Lung microvascular endothelial cell (primary cell): ENCODE measurements at regions not wholly inside any gene's neighbourhood (a gene's known extent, or its start where the extent isn't known, plus 50 kb on each side); places are given as distances from the start of the nearest gene placed in this dataset.

ENCODE experiments used
- DNase-seq, 2 donors: peaks; one replicate each; pipeline versions ENCODE4 v3.0.0 to v3.0.0-alpha.2; 2010; ENCODE audit warnings: low read depth in 2 of 2

DNA sequence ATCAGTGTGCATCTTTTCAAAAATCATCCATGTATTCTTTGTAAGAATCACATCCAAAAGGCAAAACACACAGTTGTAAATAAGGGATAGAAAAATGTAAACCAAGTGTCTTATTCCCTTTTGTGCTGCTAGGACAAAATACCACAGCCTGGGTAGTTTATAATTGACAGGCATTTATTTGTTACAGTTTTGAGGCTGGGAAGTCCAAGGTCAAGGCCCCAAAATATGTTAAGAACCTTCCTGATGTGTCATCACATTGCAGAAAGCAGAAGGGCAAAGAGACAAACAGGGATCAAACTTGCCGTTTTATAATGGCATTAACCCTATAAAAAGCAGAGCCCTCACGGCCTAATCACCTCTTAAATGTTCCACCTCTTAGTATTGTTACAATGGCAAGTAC is 364.8 kb downstream of the MED10 start:
- DNase-seq = no peak

DNA sequence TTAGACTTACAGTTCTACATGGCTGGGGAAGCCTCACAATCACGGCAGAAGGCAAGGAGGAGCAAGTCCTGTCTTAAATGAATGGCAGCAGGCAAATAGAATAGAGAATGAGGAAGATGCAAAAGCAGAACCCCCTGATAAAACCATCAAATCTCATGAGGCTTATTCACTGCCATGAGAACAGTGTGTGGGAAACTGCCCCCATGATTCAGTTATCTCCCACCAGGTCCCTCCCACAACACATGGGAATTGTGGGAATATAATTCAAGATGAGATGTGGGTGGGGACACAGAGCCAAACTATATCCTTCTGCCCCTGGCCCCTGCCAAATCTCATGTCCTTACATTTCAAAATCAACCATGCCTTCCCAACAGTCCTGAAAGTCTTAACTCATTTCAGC is 367.1 kb downstream of the MED10 start:
- DNase-seq = no peak

DNA sequence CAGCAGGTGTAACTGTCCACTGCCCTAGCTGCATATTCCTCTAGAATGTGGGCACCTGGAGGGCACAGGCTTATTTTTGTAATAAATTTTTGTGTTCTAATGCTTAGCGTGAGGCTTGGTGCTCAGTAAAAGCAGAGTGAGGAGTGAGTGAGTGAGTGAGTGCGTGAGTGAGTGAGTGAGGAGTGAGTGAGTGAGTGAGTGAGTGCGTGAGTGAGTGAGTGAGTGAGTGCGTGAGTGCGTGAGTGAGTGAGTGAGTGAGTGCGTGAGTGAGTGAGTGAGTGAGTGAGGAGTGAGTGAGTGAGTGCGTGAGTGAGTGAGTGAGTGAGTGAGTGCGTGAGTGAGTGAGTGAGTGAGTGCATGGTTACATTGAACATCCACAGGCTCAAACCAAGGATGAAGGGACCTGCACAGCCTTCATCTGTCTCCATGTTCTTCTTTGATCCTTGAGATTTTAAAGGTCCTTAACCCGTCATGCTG is 371.5 kb downstream of the MED10 start:
- DNase-seq = no peak

DNA sequence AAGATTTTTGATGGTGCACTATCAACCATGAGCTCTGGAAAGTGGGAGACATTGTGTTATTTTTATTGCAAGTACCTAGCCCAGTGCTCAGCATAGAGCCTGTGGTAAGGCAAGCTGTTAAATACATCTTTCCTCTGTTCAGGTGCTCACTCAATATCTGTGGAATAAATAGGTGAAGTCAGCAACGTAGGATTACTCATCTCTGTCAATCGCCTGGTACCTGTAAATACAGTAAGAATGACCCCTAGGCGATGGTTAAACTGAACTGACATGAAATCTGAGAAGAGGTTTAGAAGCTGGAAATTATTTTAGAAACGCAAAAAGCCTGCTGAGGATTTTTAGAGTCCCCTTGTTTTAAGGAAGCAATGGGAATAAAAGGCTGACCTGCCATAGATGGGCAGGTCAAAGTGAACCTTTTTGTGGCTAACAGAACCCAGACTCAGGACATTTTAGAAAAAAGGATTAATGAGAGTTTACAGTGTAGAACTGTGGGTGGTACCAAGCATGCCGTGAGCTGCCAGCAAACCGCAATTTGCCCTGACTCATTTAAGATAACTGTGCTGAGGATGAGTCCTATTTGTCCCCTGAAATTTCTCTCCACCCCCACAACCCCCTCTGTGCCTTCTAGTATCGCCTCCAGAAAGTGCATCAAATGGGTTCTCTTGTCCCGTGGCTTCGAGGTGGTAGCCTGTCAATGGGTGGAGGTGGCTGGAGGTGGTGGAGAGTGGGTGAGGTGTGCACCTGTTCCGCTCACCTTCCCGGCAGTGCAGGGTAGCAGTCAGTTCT is 375.1 kb downstream of the MED10 start:
- DNase-seq = no peak

DNA sequence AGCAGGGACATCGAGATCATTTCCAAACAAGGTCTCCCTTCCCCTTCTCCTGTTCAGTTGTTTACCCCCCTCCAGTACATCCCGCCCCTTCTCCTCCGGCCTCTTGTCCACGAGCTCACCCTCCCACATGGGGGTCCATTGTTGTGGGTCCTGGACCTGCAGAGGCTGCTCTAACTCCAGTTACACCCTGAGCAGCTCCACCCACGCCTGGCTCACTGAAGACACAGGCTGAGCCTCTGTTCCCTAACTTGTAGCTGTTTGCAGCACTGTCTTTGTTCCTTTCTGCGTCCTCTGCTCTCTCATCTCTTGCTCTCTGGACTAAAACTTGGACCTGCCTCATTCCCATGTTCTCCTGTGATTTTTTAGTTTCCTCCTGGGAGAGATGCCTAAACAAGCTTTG is 377.5 kb downstream of the MED10 start:
- DNase-seq = no peak

DNA sequence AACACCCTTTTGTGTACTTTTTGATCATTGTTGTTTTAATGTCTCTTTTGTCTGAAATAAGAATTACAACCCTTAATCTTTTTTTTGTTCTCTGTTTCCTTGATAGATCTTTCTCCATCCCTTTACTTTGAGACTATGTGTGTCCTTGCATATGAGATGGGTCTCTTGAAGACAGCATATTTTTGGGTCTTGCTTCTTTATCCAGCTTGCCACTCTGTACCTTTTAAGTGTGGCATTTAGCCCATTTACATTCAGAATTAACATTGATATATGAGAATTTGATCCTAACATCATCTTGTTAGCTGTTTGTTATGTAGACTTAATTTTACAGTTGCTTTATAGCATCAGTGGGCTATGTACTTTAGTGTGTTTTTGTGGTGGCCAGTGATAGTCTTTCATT is 382.5 kb downstream of the MED10 start:
- DNase-seq = no peak

DNA sequence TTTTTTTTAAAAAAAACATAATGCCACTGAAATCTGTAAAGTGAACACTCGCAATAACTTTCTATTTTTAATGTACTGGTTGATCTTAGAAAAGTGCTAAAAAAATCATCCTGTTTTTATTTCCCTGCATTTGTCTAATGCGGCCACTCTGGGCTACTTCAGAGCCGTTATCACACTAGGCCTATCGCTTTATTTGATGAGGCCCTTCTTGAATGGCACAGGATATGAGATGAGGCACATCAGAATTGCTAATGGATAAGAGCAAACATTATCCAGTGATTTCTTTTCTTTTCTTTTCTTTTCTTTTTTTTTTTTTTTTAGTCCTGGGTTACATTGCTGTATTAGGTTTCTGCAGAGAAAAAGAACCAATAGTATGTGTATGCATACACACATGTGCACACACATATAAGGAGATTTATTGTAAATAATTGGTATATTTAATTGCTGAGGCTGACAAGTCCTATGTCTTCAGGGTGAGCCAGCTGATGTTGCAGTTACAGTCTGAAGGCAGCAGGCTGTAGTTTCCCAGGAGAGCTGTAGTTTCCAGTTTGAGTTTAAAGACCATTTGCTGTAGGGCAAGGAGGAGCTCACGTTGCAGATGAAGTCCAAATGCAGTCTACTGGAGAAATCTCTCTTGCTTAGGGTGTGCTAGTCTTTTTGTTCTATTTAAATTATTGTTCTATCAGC is 391.7 kb downstream of the MED10 start:
- DNase-seq = no peak

DNA sequence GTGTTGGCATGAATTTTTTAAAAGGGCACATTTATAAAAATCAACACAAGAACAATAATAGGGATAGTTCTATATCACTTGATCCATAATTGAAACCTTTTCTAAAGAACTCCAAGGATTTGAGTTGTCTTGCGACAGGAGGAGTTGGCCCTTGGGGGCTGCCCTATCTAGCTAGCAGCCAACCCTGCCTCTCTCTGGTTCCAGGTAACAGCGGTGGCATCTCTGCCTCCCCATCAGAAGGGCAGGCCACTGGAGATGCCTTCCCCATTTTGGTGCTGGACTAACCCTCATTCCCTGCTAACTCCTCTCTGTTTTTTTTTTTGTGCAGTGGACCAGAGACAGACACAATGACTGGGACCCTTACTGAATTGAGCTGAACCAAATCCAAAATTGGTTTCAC is 393.0 kb downstream of the MED10 start:
- no peak for DNase-seq

DNA sequence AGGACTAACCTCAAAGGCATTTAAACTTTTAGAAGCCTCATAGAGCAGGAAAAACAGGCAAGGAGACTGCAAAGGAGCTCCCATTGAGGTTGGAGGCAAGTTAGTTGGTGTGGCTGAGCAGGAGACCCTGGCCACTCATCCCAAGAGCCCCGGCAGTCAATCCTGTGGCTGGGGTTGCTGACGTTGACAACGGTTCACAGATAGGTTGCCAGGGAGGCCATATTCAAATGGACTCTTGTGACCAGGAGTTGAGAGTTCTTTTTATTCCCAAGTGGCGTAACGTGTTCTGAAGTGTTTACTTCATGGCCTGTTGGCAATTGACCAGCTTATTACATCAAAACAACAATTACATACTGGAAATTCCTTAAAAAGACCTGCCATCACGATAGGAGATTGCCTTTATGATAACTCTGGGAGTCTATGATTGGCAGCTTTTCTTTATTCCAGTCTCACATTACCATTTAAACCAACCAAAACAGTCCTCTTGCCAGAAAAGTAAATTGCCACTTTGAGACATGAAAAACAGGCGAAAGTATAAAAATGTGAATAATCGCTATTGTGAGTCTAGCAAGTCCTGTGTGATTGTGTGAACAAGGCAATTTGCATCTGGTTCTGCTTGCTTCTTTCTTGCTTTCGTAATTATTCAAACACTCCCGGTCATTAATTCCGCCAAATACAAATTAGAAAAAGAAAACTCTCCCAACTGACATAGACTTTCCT is 394.9 kb downstream of the MED10 start:
- DNase-seq = no peak

DNA sequence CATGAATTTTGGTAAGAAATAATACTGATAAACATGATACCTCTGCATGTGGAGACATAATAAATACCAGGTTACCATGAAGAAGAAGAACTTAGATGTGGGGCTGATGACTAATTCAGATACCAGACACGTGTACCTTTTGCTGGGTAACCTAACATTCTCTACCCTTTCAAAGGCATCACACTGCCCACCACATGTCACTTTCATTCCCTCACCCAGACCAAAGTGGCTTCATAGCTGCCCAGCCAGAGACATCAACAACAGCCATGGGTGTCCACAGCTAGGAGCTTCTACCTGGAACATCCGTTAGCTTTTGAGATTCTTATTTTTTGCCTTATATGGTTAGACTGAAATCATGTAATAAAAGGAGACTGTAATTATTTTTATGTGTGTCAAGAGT is 396.8 kb downstream of the MED10 start:
- DNase-seq = no peak

DNA sequence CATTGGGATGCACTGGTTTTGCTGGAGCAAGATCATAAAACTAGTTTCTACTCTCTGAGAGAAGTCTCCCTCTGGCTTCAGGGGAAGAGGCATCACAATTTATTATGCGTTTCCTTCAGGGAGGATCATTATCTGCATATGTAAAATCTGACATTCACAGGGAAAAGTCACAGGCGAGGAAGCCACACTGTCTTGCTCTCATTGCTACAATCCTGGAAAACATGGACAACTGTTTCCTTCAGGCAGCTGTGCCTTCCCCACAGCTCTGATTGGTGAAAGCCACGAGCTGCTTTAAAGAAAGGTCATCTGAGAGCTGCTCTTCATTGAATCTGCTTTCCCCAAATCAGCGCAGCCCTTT is 397.8 kb downstream of the MED10 start:
- no peak for DNase-seq

DNA sequence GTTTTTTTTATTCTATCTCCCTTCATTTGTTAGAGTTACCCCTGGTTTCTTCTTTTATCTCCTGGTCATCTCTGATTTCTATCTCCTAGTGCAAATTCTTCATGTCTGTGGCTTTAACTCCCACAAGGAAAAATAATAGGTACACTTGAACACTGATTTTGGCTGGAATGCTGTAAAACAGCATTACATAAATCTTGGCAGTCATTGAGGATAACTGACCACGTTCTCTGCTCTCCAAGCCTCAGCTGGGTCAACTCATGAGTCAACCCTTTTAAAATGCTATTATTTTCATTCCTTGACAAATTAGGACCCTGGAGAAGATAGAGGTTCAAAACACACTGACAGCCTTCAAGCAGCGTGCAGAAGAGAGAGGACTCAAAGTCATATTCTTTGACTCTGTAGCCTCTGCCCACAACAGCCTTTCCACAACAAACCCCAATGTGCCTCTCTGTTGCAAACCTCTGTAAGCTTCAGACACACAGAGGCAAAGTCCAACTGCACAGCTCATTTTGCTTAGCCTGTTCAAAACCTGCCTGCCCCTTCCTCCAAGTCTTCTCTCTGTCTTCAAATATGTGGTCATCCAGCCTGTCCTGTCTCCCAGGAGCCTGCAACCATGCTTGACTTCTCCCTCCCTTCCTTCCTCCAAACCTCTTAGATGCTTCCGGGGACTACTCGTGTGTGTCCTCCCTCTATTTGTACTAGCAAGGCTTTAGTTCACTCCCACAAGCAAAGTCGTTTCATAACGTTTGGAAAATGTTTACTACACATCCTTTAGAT is 398.4 kb downstream of the MED10 start:
- no peak for DNase-seq

DNA sequence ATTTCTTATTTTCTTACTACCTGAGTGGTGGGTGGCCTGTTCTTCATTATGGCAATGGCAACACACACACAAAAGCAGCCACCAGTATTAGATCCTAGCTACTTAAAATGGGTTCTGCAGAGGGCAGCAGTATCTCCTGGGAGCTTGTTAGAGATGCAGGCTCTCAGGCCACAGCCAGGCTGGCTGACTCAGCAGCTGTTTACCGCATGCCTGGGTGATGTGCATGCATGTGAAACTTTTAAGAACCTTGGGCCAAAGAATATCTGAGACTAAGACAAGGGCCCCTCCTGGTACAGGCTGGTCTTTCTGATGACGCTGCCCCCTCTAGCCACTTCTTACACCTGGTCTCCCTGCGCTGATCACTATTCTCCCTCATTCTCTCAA is 399.0 kb downstream of the MED10 start:
- no peak for DNase-seq

DNA sequence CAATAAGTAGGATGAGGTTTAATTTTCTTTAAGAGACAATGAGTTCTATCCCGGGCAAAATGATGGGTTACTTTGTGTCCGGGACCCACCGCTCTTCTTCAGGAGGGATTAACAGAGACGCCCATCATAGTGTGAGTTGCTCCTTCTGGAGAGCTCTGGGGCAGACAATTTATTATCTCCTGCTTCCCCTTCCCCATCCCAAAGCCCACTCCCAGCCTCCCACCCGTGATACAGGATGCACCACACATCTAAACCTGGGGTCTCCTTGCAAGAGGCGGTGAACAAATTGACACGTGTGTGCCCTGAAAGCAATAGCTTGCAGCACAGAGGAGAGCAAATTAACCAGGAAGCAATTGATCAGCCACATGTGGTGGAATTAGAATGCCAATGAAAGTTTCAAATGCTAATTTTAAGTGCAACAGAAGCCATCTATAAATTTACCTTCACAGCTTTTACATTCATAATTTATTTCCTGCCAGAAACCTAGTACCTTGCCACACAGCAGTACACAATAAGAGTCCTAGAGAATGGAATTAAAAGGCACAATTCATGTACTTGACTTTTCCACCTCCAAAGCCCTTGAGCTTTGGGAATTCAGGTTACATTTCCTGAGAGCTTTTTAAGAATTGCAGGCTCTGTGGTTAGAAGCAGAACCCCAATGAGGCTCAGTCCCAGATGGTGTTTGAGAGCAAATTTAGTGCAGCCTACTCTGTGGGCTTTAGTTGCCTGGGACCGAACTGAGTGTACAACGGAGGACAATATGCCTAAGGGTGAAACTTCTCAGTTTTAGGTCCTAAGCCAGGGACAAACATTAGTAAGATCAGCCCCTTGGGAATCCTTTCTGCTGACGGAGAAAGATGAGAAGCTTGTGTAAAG is 399.6 kb downstream of the MED10 start:
- no peak for DNase-seq

DNA sequence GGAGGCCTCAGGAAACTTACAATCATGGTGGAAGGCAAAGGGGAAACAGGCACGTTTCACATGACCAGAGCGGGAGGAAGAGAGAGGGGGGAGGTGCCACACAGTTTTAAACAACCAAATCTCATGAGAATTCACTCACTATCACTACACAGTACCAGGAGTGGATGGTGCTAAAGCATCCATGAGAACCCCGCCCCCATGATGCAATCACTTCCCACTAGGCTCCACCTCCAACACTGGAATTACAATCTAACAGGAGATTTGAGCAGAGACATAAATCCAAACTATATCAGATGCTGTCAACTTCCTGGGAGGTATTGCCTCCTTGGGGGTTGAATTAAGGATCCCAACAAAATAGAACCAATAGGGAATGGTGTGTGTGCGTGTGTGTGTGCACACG is 407.1 kb downstream of the MED10 start:
- no peak for DNase-seq

DNA sequence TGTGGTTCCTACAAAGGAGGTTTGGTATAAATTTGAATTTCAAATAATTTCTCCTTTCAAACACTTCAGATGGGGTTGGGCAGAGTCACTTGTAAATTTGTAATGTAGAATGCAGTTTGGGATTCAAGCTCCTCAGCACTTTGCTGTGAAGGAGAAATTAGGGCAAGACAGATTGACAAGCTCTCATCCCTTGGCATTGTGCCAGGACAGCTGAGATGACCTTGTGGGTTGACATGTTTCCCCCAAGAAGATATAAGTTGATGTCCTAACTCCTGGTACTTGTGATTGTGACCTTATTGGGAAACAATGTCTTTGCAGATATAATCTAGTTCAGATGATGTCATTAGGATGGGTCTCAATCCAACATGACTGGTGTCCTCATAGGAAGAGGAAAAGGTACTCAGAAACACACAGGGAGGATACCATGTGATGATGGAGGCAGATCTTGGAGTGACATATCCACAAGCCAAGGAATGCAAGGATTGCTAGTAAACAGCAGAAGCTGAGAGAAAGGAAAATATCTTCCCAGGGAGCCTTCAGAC is 408.3 kb downstream of the MED10 start:
- DNase-seq = no peak

DNA sequence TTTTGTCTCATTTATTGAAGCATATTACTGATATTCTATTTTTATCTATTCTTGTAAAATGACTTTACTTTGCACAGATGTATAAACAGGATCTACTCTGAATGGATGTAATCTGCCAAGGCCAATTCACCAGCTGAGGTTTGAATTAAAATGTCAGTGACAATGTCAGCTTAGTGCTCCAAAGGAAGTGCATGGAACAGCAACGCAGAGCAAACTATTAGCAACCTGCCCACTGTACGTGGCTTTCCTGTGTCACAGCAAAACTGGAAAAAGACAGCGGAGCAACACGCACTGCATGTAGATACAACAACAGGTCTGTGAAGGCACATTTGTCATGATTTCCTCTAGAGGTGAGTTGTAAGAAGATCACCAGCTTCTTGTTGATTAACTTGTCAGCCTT is 409.4 kb downstream of the MED10 start:
- DNase-seq = no peak

DNA sequence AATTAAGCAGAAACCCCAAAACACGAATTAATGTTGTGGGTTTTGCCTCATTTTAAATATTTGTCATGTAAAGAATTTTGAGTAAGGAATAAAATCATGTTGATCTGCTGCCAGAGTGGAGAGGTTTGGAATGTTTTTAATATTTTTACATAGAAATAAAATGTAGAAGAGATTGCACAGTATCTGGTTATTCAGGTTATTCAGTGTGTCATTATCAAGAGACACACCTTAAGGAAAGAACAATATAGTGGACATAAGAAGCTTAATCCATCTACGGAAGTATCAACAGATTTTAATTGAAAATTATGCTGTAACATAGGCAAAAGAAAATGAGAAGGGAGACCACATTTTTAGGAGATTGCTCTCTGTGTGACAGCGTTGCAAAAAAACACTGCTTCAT is 410.4 kb downstream of the MED10 start:
- no peak for DNase-seq

DNA sequence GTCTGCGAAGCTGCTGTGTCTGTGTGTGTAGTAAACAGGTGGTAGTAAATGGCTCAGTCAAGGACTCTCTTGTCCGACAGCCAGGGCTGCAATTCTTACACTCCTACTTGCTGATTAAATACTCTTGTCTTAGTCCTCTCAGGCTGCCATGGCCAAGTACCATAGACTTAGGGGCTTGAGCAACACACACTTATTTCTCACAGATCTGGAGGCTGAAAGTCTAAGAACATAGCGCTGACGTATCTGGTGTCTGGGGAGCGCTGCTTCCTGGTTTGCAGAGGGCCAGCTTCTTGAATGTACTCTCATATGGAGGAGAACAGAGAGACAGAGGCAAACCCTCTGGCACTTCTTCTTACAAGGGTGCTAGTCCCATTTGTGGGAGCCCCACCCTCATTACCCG is 411.0 kb downstream of the MED10 start:
- no peak for DNase-seq

DNA sequence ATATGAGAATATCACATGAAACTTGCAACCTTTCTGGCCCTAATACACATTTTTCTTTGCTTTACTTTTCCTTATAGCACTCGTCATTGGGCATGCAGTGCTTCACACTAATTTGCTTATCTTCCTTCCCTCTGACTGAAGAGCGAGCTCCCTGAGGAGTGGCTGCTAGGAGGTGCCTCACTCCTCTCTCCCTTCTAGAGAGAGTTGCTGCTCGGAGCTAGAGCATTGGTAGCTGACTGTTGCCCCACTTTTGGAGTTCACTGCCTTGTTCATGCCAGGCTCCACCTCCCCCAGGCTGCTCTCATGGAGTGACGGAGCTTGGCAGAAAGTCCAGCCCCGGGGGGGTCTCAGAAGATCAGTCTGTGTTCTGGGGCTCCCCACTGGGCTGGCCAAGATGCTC is 413.2 kb downstream of the MED10 start:
- DNase-seq = no peak

DNA sequence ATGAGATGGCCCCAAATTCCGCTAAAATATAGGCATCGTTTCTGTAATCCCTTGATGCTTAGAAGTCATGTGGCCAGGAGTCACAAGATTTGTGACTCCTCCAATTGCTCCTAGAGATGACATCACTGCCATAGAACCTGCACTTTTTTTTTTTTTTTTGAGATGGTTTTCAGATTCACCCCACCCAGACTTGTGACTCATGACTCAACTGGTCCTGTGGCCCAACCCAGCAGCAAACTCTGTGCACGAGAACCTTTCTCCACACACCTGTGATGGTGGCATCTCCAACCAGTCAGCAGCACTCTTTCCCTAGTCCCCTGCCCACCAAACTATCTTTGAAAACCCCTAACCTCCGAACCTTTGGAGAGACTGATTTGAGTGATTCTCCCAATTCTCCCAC is 414.0 kb downstream of the MED10 start:
- DNase-seq = no peak
